ENCODE measurements at regions not wholly inside any gene's neighbourhood (a gene's known extent, or its start where the extent isn't known, plus 50 kb on each side); places are given as distances from the start of the nearest gene placed in this dataset.

- Mint-ChIP-seq H3K36me3 (no peaks in the 10 kb centered on the region), H3K4me1 (no peaks in the 10 kb centered on the region), H3K27ac (no peak overlapping the region), H3K4me3 (no peak overlapping the region), H3K9me3 (peaks cover 3% of the 10 kb centered on the region)
- DNase-seq (ENCODE audit: low spot score in 2 of 2), result no peak
- ATAC-seq, result no peak
Measured at GRCh38 chr1:239247285-239247684, 139.1 kb upstream of the CHRM3 start.

- Mint-ChIP-seq H3K36me3 (no peaks in the 10 kb centered on the region), H3K27ac (no peak overlapping the region), H3K4me1 (no peaks in the 10 kb centered on the region), H3K9me3 (peaks cover 8% of the 10 kb centered on the region), H3K4me3 (no peak overlapping the region)
- DNase-seq (ENCODE audit: low spot score in 2 of 2) (no peak), ATAC-seq (no peak)
Measured at GRCh38 chr1:239244084-239244483, 142.3 kb upstream of the CHRM3 start.

DNA sequence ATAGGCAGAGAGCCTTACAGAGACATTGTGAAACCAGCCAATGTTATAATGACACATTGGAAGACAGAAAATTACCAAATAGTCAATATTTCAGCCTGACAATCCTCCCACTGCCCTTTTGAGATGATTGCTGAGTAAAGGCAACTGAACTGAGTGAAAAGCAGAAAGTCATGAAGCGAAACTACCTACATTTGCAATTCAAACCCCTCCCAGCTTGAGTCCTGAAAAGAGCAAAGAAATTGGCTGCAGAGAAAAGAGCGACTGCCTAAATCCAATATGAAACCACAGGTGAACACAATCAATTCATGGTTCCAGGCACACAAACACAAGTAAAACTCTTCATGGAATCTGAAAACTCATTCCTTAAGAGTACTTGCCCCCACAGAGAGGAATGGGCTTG lies 143.4 kb upstream of the CHRM3 start:
- peaks cover 8% of the 10 kb centered on the region for H3K9me3 Mint-ChIP-seq
- DNase-seq (ENCODE audit: low spot score in 2 of 2), result no peak
- no peaks in the 10 kb centered on the region for H3K36me3 Mint-ChIP-seq
- H3K4me1 Mint-ChIP-seq, result no peaks in the 10 kb centered on the region
- H3K27ac Mint-ChIP-seq, result no peak overlapping the region
- no peak for ATAC-seq
- H3K4me3 Mint-ChIP-seq, result no peak overlapping the region

DNA sequence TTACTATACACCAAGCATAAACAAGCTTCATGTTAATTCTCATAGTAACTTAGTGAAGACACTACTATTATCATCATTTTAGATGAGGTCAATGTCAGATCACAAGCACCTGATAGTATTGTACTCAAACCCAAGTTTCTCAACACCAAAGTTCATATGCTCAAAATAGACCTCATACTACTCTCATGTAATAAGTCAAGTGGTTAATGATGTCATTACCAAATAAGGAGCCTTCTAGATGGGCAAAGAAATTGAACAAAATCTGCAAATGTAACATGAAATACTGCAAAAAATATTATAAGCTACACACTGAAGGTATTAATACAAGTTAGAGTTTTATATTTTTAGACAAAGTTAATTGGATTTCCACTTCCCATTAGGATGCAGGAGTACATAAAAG lies 144.0 kb upstream of the CHRM3 start:
- Mint-ChIP-seq H3K27ac (no peak overlapping the region), H3K36me3 (no peaks in the 10 kb centered on the region), H3K4me1 (no peaks in the 10 kb centered on the region), H3K4me3 (no peak overlapping the region), H3K9me3 (peaks cover 8% of the 10 kb centered on the region)
- DNase-seq (ENCODE audit: low spot score in 2 of 2) (no peak), ATAC-seq (no peak)

- H3K4me3 Mint-ChIP-seq, result no peak overlapping the region
- DNase-seq (ENCODE audit: low spot score in 2 of 2) (no peak), ATAC-seq (no peak)
- no peaks in the 10 kb centered on the region for H3K36me3 Mint-ChIP-seq
- peaks cover 8% of the 10 kb centered on the region for H3K9me3 Mint-ChIP-seq
- H3K4me1 Mint-ChIP-seq, result no peaks in the 10 kb centered on the region
- H3K27ac Mint-ChIP-seq, result no peak overlapping the region
Measured at GRCh38 chr1:239240736-239241135, 145.6 kb upstream of the CHRM3 start.

DNA sequence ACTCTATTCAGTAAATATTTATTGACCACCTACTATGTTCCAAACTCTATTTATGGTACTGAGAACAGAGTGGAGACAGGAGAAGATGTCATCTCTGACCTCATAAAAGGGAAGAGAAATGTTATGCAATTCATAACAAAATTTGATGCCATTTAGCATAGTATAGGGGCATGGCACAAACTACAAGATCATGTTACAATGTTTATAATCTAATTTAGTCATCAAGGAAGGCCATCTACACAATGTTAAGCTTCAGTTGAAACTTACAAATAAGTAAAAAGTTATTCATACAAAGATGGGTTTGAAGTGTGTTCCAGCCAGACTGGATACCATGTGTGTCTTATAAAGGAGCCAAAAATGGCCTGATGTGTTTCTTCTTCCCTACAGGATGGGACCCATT lies 146.8 kb upstream of the CHRM3 start:
- DNase-seq (ENCODE audit: low spot score in 2 of 2) (no peak), ATAC-seq (no peak)
- no peaks in the 10 kb centered on the region for H3K4me1 Mint-ChIP-seq

DNA sequence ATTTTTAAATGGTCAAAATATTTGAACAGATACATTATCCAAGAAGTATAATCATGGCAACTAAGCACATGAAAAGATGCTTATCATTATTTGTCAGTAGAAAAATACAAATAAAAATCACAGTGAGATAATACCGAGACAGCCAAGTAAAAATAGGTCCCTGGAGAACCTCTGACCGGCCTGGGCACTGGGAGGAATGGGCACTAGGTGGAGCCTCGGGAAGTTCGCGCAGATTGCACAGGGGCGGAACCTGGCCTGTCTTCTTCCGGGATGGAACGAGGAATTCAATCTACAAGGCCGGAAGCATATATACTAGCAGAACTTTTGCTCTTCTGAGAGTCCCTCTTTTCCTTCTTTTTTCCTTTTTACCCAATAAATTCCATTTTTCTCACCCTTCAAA lies 148.5 kb upstream of the CHRM3 start:
- H3K9me3 Mint-ChIP-seq, result peaks cover 5% of the 10 kb centered on the region
- H3K4me1 Mint-ChIP-seq, result no peaks in the 10 kb centered on the region
- ATAC-seq (no peak), DNase-seq (ENCODE audit: low spot score in 2 of 2) (no peak)
- no peak overlapping the region for H3K27ac Mint-ChIP-seq
- no peak overlapping the region for H3K4me3 Mint-ChIP-seq
- H3K36me3 Mint-ChIP-seq, result no peaks in the 10 kb centered on the region

More for the DNA sequence above, 146.8 kb upstream of the CHRM3 start:
- no peak overlapping the region for H3K4me3 Mint-ChIP-seq
- no peaks in the 10 kb centered on the region for H3K36me3 Mint-ChIP-seq
- peaks cover 8% of the 10 kb centered on the region for H3K9me3 Mint-ChIP-seq
- H3K27ac Mint-ChIP-seq, result no peak overlapping the region

- Mint-ChIP-seq H3K9me3 (peaks cover 2% of the 10 kb centered on the region), H3K4me1 (no peaks in the 10 kb centered on the region), H3K27ac (no peak overlapping the region), H3K4me3 (no peak overlapping the region), H3K36me3 (no peaks in the 10 kb centered on the region)
- ATAC-seq (no peak), DNase-seq (ENCODE audit: low spot score in 2 of 2) (no peak)
Measured at GRCh38 chr1:239233626-239234025, 152.7 kb upstream of the CHRM3 start.

GRCh38 chr1:239232921-239233320 lies 153.4 kb upstream of the CHRM3 start:
- ATAC-seq (no peak), DNase-seq (ENCODE audit: low spot score in 2 of 2) (no peak)
- H3K27ac Mint-ChIP-seq, result no peak overlapping the region
- H3K4me1 Mint-ChIP-seq, result no peaks in the 10 kb centered on the region
- H3K36me3 Mint-ChIP-seq, result no peaks in the 10 kb centered on the region
- H3K9me3 Mint-ChIP-seq, result peaks cover 2% of the 10 kb centered on the region
- H3K4me3 Mint-ChIP-seq, result no peak overlapping the region

GRCh38 chr1:239228451-239228850 lies 157.9 kb upstream of the CHRM3 start:
- Mint-ChIP-seq H3K4me3 (no peak overlapping the region), H3K36me3 (no peaks in the 10 kb centered on the region), H3K27ac (no peak overlapping the region), H3K4me1 (no peaks in the 10 kb centered on the region), H3K9me3 (peaks cover 15% of the 10 kb centered on the region)
- DNase-seq (ENCODE audit: low spot score in 2 of 2) (no peak), ATAC-seq (no peak)

DNA sequence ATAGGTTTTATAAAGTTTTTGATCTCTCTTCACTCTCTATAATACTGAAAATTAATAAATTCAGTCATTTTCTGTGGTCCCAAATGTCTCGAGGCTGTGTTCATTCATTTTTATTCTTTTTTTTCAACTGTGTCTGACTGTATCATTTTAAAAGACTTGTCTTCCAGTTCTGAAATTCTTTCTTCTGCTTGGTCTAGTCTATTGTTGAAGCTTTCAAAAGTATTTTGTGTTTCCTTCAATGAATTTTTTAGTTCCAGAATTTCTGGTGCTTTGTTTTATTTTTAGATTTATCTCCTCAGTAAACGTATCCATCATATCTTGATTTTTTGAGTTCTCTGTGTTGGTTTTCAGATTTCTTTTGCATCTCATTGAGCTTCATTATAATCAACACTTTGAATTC lies 161.0 kb upstream of the CHRM3 start:
- H3K9me3 Mint-ChIP-seq, result peaks cover 30% of the 10 kb centered on the region

GRCh38 chr1:239224100-239224499 lies 162.3 kb upstream of the CHRM3 start:
- Mint-ChIP-seq H3K9me3 (peaks cover 27% of the 10 kb centered on the region), H3K4me3 (no peak overlapping the region), H3K36me3 (no peaks in the 10 kb centered on the region), H3K4me1 (no peaks in the 10 kb centered on the region), H3K27ac (no peak overlapping the region)
- DNase-seq (ENCODE audit: low spot score in 2 of 2), result no peak
- no peak for ATAC-seq

More for the DNA sequence above, 161.0 kb upstream of the CHRM3 start:
- no peak for ATAC-seq
- H3K36me3 Mint-ChIP-seq, result no peaks in the 10 kb centered on the region
- no peaks in the 10 kb centered on the region for H3K4me1 Mint-ChIP-seq
- H3K27ac Mint-ChIP-seq, result no peak overlapping the region
- no peak for DNase-seq (ENCODE audit: low spot score in 2 of 2)
- H3K4me3 Mint-ChIP-seq, result no peak overlapping the region

GRCh38 chr1:239222999-239223398 lies 163.4 kb upstream of the CHRM3 start:
- peaks cover 27% of the 10 kb centered on the region for H3K9me3 Mint-ChIP-seq
- H3K27ac Mint-ChIP-seq, result no peak overlapping the region
- no peak overlapping the region for H3K4me3 Mint-ChIP-seq
- no peaks in the 10 kb centered on the region for H3K4me1 Mint-ChIP-seq
- no peaks in the 10 kb centered on the region for H3K36me3 Mint-ChIP-seq
- DNase-seq (ENCODE audit: low spot score in 2 of 2), result no peak
- ATAC-seq, result no peak

GRCh38 chr1:239221656-239222055 lies 164.7 kb upstream of the CHRM3 start:
- no peaks in the 10 kb centered on the region for H3K4me1 Mint-ChIP-seq
- no peaks in the 10 kb centered on the region for H3K36me3 Mint-ChIP-seq
- DNase-seq (ENCODE audit: low spot score in 2 of 2) (no peak), ATAC-seq (no peak)
- peaks cover 27% of the 10 kb centered on the region for H3K9me3 Mint-ChIP-seq
- no peak overlapping the region for H3K4me3 Mint-ChIP-seq
- no peak overlapping the region for H3K27ac Mint-ChIP-seq

GRCh38 chr1:239219679-239220078 lies 166.7 kb upstream of the CHRM3 start:
- ATAC-seq, result no peak
- no peak overlapping the region for H3K4me3 Mint-ChIP-seq
- H3K36me3 Mint-ChIP-seq, result no peaks in the 10 kb centered on the region
- no peaks in the 10 kb centered on the region for H3K4me1 Mint-ChIP-seq
- H3K27ac Mint-ChIP-seq, result no peak overlapping the region
- H3K9me3 Mint-ChIP-seq, result peaks cover 22% of the 10 kb centered on the region
- no peak for DNase-seq (ENCODE audit: low spot score in 2 of 2)

DNA sequence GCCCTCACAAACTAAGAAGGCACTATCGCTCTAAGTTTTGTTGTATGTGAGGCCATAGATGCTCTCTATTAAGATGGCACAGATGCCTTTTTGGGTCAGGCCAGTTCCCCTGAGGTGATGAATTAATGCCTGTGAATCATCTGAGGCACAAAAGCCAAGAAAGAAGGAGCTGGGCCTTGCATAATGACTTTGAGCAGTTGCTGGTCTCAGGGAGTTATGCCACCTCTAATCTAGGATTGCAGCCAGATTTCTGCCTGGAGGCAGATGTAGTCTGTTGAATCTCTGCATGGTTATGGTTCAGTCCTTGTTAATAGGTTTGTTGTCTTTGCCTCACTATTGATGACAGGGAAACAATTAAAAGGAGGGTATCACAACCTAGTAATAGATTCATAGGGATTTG lies 168.1 kb upstream of the CHRM3 start:
- no peak for ATAC-seq
- H3K4me3 Mint-ChIP-seq, result no peak overlapping the region
- no peaks in the 10 kb centered on the region for H3K4me1 Mint-ChIP-seq
- H3K9me3 Mint-ChIP-seq, result peaks cover 16% of the 10 kb centered on the region
- DNase-seq (ENCODE audit: low spot score in 2 of 2), result no peak
- no peak overlapping the region for H3K27ac Mint-ChIP-seq
- no peaks in the 10 kb centered on the region for H3K36me3 Mint-ChIP-seq

- DNase-seq (ENCODE audit: low spot score in 2 of 2) (no peak), ATAC-seq (no peak)
- Mint-ChIP-seq H3K27ac (no peak overlapping the region), H3K4me1 (no peaks in the 10 kb centered on the region), H3K36me3 (no peaks in the 10 kb centered on the region), H3K9me3 (peaks cover 6% of the 10 kb centered on the region), H3K4me3 (no peak overlapping the region)
Measured at GRCh38 chr1:239212811-239213220, 173.6 kb upstream of the CHRM3 start.

Measured in stimulated activated effector memory CD8-positive, alpha-beta T cell treated with anti-CD3 and anti-CD28 coated beads, Interleukin-12 subunit alpha, Interleukin-12 subunit beta, amount 100 ng/mL, for 72 hours (primary cell).